Fibroblast of lung (primary cell): ENCODE measurements at regions not wholly inside any gene's neighbourhood (a gene's known extent, or its start where the extent isn't known, plus 50 kb on each side); places are given as distances from the start of the nearest gene placed in this dataset.

Experiments
- DNase-seq, 2 donors: peaks; one replicate each; pipeline versions ENCODE4 v3.0.0 to v3.0.0-alpha.2; 2010; ENCODE audit warnings: low read depth in 2 of 2
- H2AFZ ChIP-seq: 2 replicates; pipeline ENCODE4 v1.5.1; 2012; ENCODE audit warnings: low read length, control low read depth, inconsistent platforms
- H3K27ac ChIP-seq: 2 replicates; pipeline ENCODE4 v1.5.1; 2011; ENCODE audit warnings: low read length, control low read depth; ENCODE audit not compliant: insufficient read depth
- H3K27me3 ChIP-seq: 2 replicates; pipeline ENCODE4 v1.5.1; 2011; ENCODE audit warnings: mild to moderate bottlenecking, low read length; ENCODE audit not compliant: control insufficient read depth, insufficient read depth
- H3K36me3 ChIP-seq: 2 replicates; pipeline ENCODE4 v1.5.1; 2011; ENCODE audit warnings: low read length; ENCODE audit not compliant: control insufficient read depth, insufficient read depth
- H3K4me1 ChIP-seq: 2 replicates; pipeline ENCODE4 v1.5.1; 2011; ENCODE audit warnings: low read length; ENCODE audit not compliant: control insufficient read depth, insufficient read depth; ENCODE audit errors: extremely low read depth
- H3K4me2 ChIP-seq: 2 replicates; pipeline ENCODE4 v1.5.1; 2011; ENCODE audit warnings: low read length, control low read depth; ENCODE audit not compliant: insufficient read depth; ENCODE audit errors: extremely low read depth
- H3K4me3 ChIP-seq, 4 experiments: fragments of 200-600 bp in 1 of 4; sonication (generic) in 1 of 4; replicated peaks in 1 of 4; 2 replicates each; pipeline ENCODE4 v1.5.1; 2011 to 2016; ENCODE audit warnings: low read length in 4 of 4, low read depth in 3 of 4, mild to moderate bottlenecking in 3 of 4, control low read depth in 2 of 4, inconsistent platforms in 1 of 4, mixed read lengths in 1 of 4; ENCODE audit not compliant: insufficient read depth in 1 of 4; ENCODE audit errors: control extremely low read depth in 1 of 4
- H3K79me2 ChIP-seq: 2 replicates; pipeline ENCODE4 v1.5.1; 2012; ENCODE audit warnings: mild to moderate bottlenecking, low read length, inconsistent platforms; ENCODE audit not compliant: control insufficient read depth, insufficient read depth
- H3K9ac ChIP-seq: 2 replicates; pipeline ENCODE4 v1.5.1; 2011; ENCODE audit warnings: mild to moderate bottlenecking, low read length, control low read depth; ENCODE audit not compliant: insufficient read depth
- H3K9me3 ChIP-seq: 2 replicates; pipeline ENCODE4 v1.5.1; 2012; ENCODE audit warnings: low read depth, low read length; ENCODE audit not compliant: control insufficient read depth, insufficient read depth
- H4K20me1 ChIP-seq: 2 replicates; pipeline ENCODE4 v1.5.1; 2011; ENCODE audit warnings: low read length; ENCODE audit not compliant: control insufficient read depth, insufficient read depth; ENCODE audit errors: extremely low read depth
- EZH2 ChIP-seq: IDR thresholded peaks from 2 replicates; pipeline ENCODE4 v1.5.1; 2012; ENCODE audit warnings: low read length, control low read depth, mild to moderate bottlenecking; ENCODE audit errors: missing control alignments
- TF ChIP-seq, protein P1 (sequence below), 2 donors: IDR thresholded peaks in 1 of 2; conservative IDR thresholded peaks in 1 of 2; 1 replicate in 1 of 2; 2 replicates in 1 of 2; pipeline ENCODE4 v1.5.1; 2011 to 2012; ENCODE audit warnings: low read length in 2 of 2, control low read depth in 1 of 2, inconsistent platforms in 1 of 2, low read depth in 1 of 2, mild to moderate bottlenecking in 1 of 2

DNA sequence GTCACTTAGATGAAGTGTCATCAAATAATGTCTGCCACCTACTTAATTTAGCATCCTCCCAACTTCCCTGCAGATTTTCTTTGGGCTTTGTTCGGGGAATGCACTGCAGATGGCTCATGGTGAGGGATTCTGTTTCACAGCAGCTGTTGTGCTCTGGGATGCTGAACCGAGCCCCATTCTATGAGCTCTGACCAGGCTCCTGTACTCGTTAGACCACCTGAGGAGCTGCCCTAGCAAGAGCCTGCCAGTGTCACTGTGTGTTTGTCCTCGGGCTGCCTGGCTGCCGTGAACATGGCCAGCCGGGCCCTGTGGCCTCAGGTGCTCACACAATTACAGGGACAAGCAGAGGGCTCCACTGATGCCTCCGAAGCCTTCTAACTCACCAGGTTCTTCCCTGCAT is 238.8 kb upstream of the ECI2 start:
- Histone ChIP-seq H3K27me3 (no peaks in the 10 kb centered on the region), H3K9ac (no peak overlapping the region), H3K36me3 (no peaks in the 10 kb centered on the region), H3K9me3 (no peaks in the 10 kb centered on the region), H3K4me3 (no peak overlapping the region), H3K4me2 (no peak overlapping the region), H2AFZ (no peak overlapping the region), H3K4me1 (peaks cover 22% of the 10 kb centered on the region), H3K27ac (no peak overlapping the region), H3K79me2 (no peaks in the 10 kb centered on the region), H4K20me1 (no peaks in the 10 kb centered on the region)
- DNase-seq, result no peak
- TF ChIP-seq EZH2, result no peak
- TF ChIP-seq, protein P1, sequence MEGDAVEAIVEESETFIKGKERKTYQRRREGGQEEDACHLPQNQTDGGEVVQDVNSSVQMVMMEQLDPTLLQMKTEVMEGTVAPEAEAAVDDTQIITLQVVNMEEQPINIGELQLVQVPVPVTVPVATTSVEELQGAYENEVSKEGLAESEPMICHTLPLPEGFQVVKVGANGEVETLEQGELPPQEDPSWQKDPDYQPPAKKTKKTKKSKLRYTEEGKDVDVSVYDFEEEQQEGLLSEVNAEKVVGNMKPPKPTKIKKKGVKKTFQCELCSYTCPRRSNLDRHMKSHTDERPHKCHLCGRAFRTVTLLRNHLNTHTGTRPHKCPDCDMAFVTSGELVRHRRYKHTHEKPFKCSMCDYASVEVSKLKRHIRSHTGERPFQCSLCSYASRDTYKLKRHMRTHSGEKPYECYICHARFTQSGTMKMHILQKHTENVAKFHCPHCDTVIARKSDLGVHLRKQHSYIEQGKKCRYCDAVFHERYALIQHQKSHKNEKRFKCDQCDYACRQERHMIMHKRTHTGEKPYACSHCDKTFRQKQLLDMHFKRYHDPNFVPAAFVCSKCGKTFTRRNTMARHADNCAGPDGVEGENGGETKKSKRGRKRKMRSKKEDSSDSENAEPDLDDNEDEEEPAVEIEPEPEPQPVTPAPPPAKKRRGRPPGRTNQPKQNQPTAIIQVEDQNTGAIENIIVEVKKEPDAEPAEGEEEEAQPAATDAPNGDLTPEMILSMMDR (conservative IDR thresholded peaks at IDR 0.05 in 1 of 2, IDR thresholded peaks at IDR 0.05 in 1 of 2; ENCODE audit: low read depth in 1 of 2, low read length in 2 of 2), result no peak

DNA sequence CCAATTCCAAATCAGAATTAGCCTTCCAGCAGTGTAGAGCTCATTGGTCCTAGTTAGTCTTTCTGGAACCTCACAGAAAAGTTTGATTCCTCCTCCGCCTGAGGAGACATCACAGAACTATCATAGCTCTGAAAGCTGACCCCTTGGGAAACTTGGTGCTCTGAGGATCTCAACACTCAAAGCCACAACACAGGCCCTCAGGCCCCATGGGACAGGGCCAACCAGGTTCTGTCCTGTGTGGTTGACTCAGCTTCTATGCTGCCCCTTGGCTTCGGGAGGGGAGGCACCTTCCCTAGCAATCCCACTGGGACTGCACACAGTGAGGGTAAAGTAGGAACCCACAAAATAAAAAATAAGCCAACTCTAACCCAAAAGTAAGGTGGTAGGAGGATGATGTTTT is 237.5 kb upstream of the ECI2 start:
- Histone ChIP-seq H3K9ac (no peak overlapping the region), H2AFZ (no peak overlapping the region), H4K20me1 (no peaks in the 10 kb centered on the region), H3K27me3 (no peaks in the 10 kb centered on the region), H3K4me3 (no peak overlapping the region), H3K79me2 (no peaks in the 10 kb centered on the region), H3K4me1 (peaks cover 34% of the 10 kb centered on the region), H3K4me2 (no peak overlapping the region), H3K9me3 (no peaks in the 10 kb centered on the region), H3K36me3 (no peaks in the 10 kb centered on the region), H3K27ac (no peak overlapping the region)
- DNase-seq, result no peak
- TF ChIP-seq, protein P1 (conservative IDR thresholded peaks at IDR 0.05 in 1 of 2, IDR thresholded peaks at IDR 0.05 in 1 of 2; ENCODE audit: low read depth in 1 of 2, low read length in 2 of 2), result no peak
- no peak for TF ChIP-seq EZH2

DNA sequence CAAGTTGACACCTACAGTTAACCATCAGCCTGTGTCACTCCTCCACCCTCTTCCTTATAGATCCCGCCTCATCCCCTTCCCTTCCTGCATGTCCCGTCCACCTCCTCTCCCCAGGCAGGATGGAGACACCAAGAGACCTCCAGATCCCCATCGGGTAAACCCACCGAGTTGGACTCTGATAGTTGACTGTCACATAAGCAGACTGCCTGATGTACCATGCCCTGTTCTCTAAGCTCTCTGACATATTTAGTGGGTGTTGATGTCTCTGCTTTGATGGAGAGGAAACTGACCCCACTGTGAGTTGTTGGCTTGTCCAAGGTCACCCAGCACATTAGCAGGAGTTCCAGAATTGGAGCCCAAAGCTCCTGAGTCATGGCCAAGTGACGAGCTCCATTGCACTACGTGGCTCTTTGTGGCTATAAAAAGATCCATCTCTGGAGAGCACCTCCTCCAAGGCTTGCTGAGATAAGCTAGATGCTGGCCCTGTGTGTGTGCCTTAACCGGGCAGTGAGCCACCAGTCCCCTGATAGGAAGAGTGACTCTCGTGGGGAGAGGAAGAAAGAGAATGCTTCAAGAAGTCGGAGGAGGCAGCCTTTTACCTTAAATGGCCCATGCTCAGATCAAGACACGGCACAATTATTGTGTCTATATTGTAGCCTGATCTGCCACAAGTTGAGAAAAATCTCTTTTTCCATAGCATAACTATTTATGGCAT is 236.0 kb upstream of the ECI2 start:
- H3K4me1 ChIP-seq, result peaks cover 35% of the 10 kb centered on the region
- H4K20me1 ChIP-seq, result no peaks in the 10 kb centered on the region
- H3K4me2 ChIP-seq, result peak overlapping the region; percentile 9
- H3K36me3 ChIP-seq, result no peaks in the 10 kb centered on the region
- no peaks in the 10 kb centered on the region for H3K79me2 ChIP-seq
- no peaks in the 10 kb centered on the region for H3K27me3 ChIP-seq
- H3K4me3 ChIP-seq, result no peak overlapping the region
- no peak for TF ChIP-seq EZH2
- TF ChIP-seq, protein P1 (conservative IDR thresholded peaks at IDR 0.05 in 1 of 2, IDR thresholded peaks at IDR 0.05 in 1 of 2; ENCODE audit: low read depth in 1 of 2, low read length in 2 of 2), result no peak
- peak; percentile 57 to 88 for DNase-seq
- H3K27ac ChIP-seq, result peak overlapping the region; percentile 67
- no peak overlapping the region for H3K9ac ChIP-seq
- no peak overlapping the region for H2AFZ ChIP-seq
- H3K9me3 ChIP-seq, result no peaks in the 10 kb centered on the region
